ENCODE measurements at regions not wholly inside any gene's neighbourhood (a gene's known extent, or its start where the extent isn't known, plus 50 kb on each side); places are given as distances from the start of the nearest gene placed in this dataset.
A peak's percentile ranks its signal among the peaks of the same experiment; 100 is the strongest.

- DNase-seq (ENCODE audit: low read depth) (no peak), FAIRE-seq (no peak)
- H3K4me3 ChIP-seq (ENCODE audit: low read depth, low read length): no peak overlapping the region
- H3K36me3 ChIP-seq (ENCODE audit: control insufficient read depth, insufficient read depth, low read length): no peaks in the 10 kb centered on the region
- TF ChIP-seq, protein P1, sequence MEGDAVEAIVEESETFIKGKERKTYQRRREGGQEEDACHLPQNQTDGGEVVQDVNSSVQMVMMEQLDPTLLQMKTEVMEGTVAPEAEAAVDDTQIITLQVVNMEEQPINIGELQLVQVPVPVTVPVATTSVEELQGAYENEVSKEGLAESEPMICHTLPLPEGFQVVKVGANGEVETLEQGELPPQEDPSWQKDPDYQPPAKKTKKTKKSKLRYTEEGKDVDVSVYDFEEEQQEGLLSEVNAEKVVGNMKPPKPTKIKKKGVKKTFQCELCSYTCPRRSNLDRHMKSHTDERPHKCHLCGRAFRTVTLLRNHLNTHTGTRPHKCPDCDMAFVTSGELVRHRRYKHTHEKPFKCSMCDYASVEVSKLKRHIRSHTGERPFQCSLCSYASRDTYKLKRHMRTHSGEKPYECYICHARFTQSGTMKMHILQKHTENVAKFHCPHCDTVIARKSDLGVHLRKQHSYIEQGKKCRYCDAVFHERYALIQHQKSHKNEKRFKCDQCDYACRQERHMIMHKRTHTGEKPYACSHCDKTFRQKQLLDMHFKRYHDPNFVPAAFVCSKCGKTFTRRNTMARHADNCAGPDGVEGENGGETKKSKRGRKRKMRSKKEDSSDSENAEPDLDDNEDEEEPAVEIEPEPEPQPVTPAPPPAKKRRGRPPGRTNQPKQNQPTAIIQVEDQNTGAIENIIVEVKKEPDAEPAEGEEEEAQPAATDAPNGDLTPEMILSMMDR (IDR thresholded peaks at IDR 0.05; ENCODE audit: insufficient read depth, low read length, severe bottlenecking): no peak
- no peaks in the 10 kb centered on the region for H3K27me3 ChIP-seq (ENCODE audit: control insufficient read depth, insufficient read depth, low read length)
Measured at GRCh38 chr1:113194846-113195830, 122.1 kb downstream of the LRIG2 start.

DNA sequence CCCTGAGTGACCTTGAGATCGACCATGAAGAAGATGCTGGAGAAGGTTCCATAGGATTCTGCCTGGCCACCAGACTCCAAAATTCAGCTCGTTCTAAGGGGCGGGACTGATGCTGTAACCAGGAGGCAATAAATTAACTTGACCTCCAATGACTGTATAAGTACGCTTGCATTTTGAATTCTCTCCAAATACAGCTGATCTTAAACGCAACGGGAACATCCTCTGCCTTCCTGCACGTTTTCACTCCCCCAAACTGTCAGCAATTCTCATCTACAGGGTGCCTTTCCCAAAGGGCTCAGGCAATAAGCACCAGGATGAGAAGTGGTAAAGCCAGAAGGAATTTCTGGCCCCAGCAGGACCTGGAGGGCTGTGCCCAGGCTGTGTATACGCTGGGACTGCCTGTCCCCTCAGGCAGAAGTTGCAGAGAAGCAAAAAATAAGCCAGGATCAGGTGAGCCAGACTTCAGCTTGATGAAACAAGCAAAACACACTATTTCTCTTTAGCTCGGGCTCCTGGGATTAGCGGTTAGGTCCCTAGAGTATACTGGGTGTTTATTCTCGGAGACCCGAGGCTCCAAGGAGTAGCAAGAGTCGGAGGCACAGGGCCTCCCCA lies 124.8 kb downstream of the LRIG2 start:
- Histone ChIP-seq H3K36me3 (ENCODE audit: control insufficient read depth, insufficient read depth, low read length) (no peaks in the 10 kb centered on the region), H3K27me3 (ENCODE audit: control insufficient read depth, insufficient read depth, low read length) (no peaks in the 10 kb centered on the region), H3K4me3 (ENCODE audit: low read depth, low read length) (no peak overlapping the region)
- FAIRE-seq (no peak), DNase-seq (ENCODE audit: low read depth) (no peak)
- TF ChIP-seq, protein P1 (IDR thresholded peaks at IDR 0.05; ENCODE audit: insufficient read depth, low read length, severe bottlenecking): no peak

GRCh38 chr1:113198806-113199205 lies 125.8 kb downstream of the LRIG2 start:
- TF ChIP-seq, protein P1 (IDR thresholded peaks at IDR 0.05; ENCODE audit: insufficient read depth, low read length, severe bottlenecking): no peak
- DNase-seq (ENCODE audit: low read depth) (no peak), FAIRE-seq (no peak)
- no peaks in the 10 kb centered on the region for H3K36me3 ChIP-seq (ENCODE audit: control insufficient read depth, insufficient read depth, low read length)
- no peak overlapping the region for H3K4me3 ChIP-seq (ENCODE audit: low read depth, low read length)
- no peaks in the 10 kb centered on the region for H3K27me3 ChIP-seq (ENCODE audit: control insufficient read depth, insufficient read depth, low read length)

DNA sequence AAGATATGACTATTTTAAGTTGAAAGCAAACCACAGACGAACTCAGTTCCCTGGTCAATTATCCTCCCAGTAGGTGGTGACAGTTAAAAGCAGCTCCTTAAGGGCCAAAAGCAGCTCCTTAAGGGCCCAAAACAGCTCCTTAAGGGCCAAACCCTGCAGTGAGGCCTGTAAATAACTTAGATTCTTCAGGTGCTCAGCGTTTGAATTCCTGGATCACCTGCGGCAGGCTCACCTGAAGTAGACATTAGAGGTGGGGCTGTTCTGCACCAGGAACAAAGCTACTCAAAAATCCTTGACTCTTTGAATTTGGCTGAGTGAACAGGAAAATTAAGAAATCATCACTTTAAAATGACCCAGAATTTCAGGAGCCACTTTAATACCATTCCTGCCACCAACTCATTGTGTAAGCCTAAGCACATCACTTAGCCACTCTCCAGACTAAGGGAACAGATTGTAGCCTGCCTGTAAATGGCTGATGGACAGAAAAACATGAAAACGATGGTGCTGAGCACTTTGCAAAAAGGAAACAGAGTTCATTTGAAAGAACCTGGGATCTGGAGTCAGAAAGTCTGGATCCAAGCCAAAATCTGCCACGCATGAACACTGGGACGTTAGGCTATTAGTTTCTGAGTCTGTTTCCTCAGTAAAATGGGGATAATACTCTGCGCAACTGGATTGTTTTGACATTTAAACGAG lies 126.9 kb downstream of the LRIG2 start:
- FAIRE-seq: no peak
- DNase-seq (ENCODE audit: low read depth): no peak
- Histone ChIP-seq H3K27me3 (ENCODE audit: control insufficient read depth, insufficient read depth, low read length) (no peaks in the 10 kb centered on the region), H3K4me3 (ENCODE audit: low read depth, low read length) (no peak overlapping the region), H3K36me3 (ENCODE audit: control insufficient read depth, insufficient read depth, low read length) (no peaks in the 10 kb centered on the region)
- TF ChIP-seq, protein P1 (IDR thresholded peaks at IDR 0.05; ENCODE audit: insufficient read depth, low read length, severe bottlenecking): no peak

GRCh38 chr1:113201560-113201959 lies 128.6 kb downstream of the LRIG2 start:
- H3K4me3 ChIP-seq (ENCODE audit: low read depth, low read length): no peak overlapping the region
- peak; percentile 36 for DNase-seq (ENCODE audit: low read depth)
- no peak for FAIRE-seq
- TF ChIP-seq, protein P1 (IDR thresholded peaks at IDR 0.05; ENCODE audit: insufficient read depth, low read length, severe bottlenecking): no peak
- no peaks in the 10 kb centered on the region for H3K27me3 ChIP-seq (ENCODE audit: control insufficient read depth, insufficient read depth, low read length)
- H3K36me3 ChIP-seq (ENCODE audit: control insufficient read depth, insufficient read depth, low read length): no peaks in the 10 kb centered on the region
